ENCODE measurements at regions not wholly inside any gene's neighbourhood (a gene's known extent, or its start where the extent isn't known, plus 50 kb on each side); places are given as distances from the start of the nearest gene placed in this dataset.

DNA sequence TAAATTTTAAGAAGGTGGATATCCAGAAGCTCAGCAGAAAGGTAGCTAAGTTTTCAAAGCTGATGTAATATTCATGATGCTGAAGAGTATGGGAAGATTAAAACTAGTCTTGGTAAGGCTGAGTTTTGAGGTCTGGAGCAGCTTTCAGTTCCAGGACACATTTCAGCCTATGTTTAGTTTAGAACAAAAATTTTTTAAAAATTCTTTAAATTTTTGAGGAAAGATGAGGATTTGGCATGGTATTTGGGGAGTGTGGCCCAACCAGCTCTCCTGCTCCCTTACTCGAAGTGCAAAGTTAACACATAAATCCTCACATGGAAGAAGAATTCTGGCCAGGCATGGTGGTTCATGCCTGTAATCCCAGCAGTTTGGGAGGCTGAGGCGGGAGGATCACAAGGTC lies 1039.1 kb downstream of the NAALADL2 start:
- H3K4me3 ChIP-seq = no peak overlapping the region
- intact Hi-C loops (cut with DNase I; ENCODE audit: low total_unique reads) = no loop called here
- no peaks in the 10 kb centered on the region for H3K36me3 ChIP-seq
- in situ Hi-C loops (cut with MboI; ENCODE audit: low sequenced_read_pairs in 4 of 4) = no loop called here
- H3K27ac ChIP-seq = no peak overlapping the region
- TF ChIP-seq POLR2A (IDR thresholded peaks at IDR 0.05) = no peak
- TF ChIP-seq, protein P1, sequence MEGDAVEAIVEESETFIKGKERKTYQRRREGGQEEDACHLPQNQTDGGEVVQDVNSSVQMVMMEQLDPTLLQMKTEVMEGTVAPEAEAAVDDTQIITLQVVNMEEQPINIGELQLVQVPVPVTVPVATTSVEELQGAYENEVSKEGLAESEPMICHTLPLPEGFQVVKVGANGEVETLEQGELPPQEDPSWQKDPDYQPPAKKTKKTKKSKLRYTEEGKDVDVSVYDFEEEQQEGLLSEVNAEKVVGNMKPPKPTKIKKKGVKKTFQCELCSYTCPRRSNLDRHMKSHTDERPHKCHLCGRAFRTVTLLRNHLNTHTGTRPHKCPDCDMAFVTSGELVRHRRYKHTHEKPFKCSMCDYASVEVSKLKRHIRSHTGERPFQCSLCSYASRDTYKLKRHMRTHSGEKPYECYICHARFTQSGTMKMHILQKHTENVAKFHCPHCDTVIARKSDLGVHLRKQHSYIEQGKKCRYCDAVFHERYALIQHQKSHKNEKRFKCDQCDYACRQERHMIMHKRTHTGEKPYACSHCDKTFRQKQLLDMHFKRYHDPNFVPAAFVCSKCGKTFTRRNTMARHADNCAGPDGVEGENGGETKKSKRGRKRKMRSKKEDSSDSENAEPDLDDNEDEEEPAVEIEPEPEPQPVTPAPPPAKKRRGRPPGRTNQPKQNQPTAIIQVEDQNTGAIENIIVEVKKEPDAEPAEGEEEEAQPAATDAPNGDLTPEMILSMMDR (IDR thresholded peaks at IDR 0.05 in 4 of 5, conservative IDR thresholded peaks at IDR 0.05 in 1 of 5) = no peak
- no peaks in the 10 kb centered on the region for H3K4me1 ChIP-seq
- ATAC-seq (no peak), DNase-seq (no peak)
- H3K9me3 ChIP-seq = no peaks in the 10 kb centered on the region
- H3K27me3 ChIP-seq = no peaks in the 10 kb centered on the region

DNA sequence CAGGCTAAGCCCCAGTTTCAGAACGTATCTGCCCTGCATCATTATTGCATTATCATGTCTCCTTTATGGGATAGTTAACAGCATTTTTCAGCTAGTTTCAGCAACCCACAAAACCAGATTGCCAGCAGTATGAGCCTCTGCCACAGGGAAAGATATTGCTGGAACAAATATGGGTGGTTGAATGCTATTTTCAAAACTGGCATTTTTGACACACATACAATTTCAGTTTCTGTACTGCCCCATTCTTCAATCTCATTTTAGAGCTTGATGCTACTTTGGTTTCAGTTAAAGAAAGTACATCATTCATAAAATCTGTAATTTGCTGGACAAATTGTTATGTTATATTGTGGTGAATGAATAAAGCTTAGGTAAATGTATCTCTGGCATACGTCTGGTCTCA lies 1037.5 kb downstream of the NAALADL2 start:
- H3K4me1 ChIP-seq = no peaks in the 10 kb centered on the region
- DNase-seq (no peak), ATAC-seq (no peak)
- no peaks in the 10 kb centered on the region for H3K27me3 ChIP-seq
- H3K9me3 ChIP-seq = no peaks in the 10 kb centered on the region
- intact Hi-C loops (cut with DNase I; ENCODE audit: low total_unique reads) = no loop called here
- no peak for TF ChIP-seq POLR2A (IDR thresholded peaks at IDR 0.05)
- TF ChIP-seq, protein P1 (IDR thresholded peaks at IDR 0.05 in 4 of 5, conservative IDR thresholded peaks at IDR 0.05 in 1 of 5) = no peak
- H3K27ac ChIP-seq = no peak overlapping the region
- H3K4me3 ChIP-seq = no peak overlapping the region
- in situ Hi-C loops (cut with MboI; ENCODE audit: low sequenced_read_pairs in 4 of 4) = no loop called here
- no peaks in the 10 kb centered on the region for H3K36me3 ChIP-seq

DNA sequence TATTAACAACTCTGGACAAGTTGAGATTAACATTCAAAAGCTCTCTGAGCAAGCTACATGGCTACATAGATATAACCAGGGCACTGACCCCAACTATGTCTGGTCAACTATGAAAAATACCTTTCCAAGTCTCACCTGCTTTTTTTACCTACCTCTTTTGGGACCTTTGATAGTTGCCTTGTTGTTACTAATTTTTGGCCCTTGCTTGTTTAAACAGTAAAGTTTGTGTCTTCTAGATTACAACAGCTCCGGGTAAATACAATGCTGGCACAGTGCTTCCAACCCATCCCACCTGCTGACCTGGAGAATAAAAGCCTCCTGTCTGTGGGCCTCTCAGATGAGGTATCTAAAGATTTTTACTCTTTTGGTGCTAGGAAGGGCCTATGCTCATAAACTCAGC lies 1036.6 kb downstream of the NAALADL2 start:
- H3K36me3 ChIP-seq = no peaks in the 10 kb centered on the region
- H3K4me1 ChIP-seq = no peaks in the 10 kb centered on the region
- H3K27ac ChIP-seq = no peak overlapping the region
- intact Hi-C loops (cut with DNase I; ENCODE audit: low total_unique reads) (no loop called here), in situ Hi-C loops (cut with MboI; ENCODE audit: low sequenced_read_pairs in 4 of 4) (no loop called here)
- no peaks in the 10 kb centered on the region for H3K27me3 ChIP-seq
- no peak overlapping the region for H3K4me3 ChIP-seq
- H3K9me3 ChIP-seq = no peaks in the 10 kb centered on the region
- TF ChIP-seq, protein P1 (IDR thresholded peaks at IDR 0.05 in 4 of 5, conservative IDR thresholded peaks at IDR 0.05 in 1 of 5) = no peak
- no peak for TF ChIP-seq POLR2A (IDR thresholded peaks at IDR 0.05)
- DNase-seq = no peak
- no peak for ATAC-seq

DNA sequence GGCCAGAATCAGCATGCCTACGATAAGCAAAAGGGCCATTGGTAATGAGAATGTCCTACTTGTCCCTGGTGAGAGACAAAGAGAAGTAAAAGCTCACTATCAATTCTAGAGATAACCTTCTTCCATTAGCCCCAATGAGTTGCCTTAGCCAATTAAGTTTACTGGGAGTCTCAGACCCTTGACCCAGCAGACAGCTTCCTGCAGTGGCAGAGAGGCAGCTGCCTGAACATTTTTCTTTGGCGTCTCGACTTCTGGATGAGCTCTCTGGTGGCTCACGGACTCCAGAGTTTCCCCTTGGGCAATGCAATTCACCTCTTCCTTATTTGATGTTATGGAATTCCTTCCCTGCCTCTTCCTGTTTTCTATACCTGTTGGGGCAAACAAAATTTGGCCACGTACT lies 1034.4 kb downstream of the NAALADL2 start:
- Histone ChIP-seq H3K36me3 (no peaks in the 10 kb centered on the region), H3K27me3 (no peaks in the 10 kb centered on the region), H3K9me3 (no peaks in the 10 kb centered on the region), H3K4me3 (no peak overlapping the region), H3K27ac (no peak overlapping the region), H3K4me1 (no peaks in the 10 kb centered on the region)
- in situ Hi-C loops (cut with MboI; ENCODE audit: low sequenced_read_pairs in 4 of 4) (no loop called here), intact Hi-C loops (cut with DNase I; ENCODE audit: low total_unique reads) (no loop called here)
- TF ChIP-seq, protein P1 (IDR thresholded peaks at IDR 0.05 in 4 of 5, conservative IDR thresholded peaks at IDR 0.05 in 1 of 5) = no peak
- no peak for TF ChIP-seq POLR2A (IDR thresholded peaks at IDR 0.05)
- DNase-seq = no peak
- ATAC-seq = no peak

DNA sequence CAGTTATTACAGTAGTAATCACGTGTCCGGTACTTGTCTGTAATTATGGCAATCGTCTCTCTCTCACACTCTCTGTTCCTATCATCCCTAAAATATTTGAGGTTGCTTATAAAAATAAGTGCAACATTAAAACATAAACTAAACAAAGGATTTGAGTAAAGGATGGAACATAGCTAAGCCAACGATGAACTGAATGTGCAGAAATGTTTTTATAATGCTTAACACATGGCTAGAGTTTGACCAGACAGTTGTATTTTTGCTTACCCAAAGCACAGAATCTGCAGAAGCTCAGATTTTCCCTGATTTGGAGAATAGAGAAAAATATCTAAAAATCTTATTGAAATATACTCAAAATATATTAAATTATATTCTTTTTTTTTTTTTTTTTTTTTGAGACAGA lies 1030.9 kb downstream of the NAALADL2 start:
- ATAC-seq (no peak), DNase-seq (no peak)
- in situ Hi-C loops (cut with MboI; ENCODE audit: low sequenced_read_pairs in 4 of 4) (no loop called here), intact Hi-C loops (cut with DNase I; ENCODE audit: low total_unique reads) (no loop called here)
- Histone ChIP-seq H3K9me3 (no peaks in the 10 kb centered on the region), H3K4me1 (no peaks in the 10 kb centered on the region), H3K27ac (no peak overlapping the region), H3K36me3 (no peaks in the 10 kb centered on the region), H3K27me3 (no peaks in the 10 kb centered on the region), H3K4me3 (no peak overlapping the region)
- no peak for TF ChIP-seq POLR2A (IDR thresholded peaks at IDR 0.05)
- TF ChIP-seq, protein P1 (IDR thresholded peaks at IDR 0.05 in 4 of 5, conservative IDR thresholded peaks at IDR 0.05 in 1 of 5) = no peak

Measured in gastrocnemius medialis (tissue), 4 donors.